ENCODE measurements at regions not wholly inside any gene's neighbourhood (a gene's known extent, or its start where the extent isn't known, plus 50 kb on each side); places are given as distances from the start of the nearest gene placed in this dataset.

DNA sequence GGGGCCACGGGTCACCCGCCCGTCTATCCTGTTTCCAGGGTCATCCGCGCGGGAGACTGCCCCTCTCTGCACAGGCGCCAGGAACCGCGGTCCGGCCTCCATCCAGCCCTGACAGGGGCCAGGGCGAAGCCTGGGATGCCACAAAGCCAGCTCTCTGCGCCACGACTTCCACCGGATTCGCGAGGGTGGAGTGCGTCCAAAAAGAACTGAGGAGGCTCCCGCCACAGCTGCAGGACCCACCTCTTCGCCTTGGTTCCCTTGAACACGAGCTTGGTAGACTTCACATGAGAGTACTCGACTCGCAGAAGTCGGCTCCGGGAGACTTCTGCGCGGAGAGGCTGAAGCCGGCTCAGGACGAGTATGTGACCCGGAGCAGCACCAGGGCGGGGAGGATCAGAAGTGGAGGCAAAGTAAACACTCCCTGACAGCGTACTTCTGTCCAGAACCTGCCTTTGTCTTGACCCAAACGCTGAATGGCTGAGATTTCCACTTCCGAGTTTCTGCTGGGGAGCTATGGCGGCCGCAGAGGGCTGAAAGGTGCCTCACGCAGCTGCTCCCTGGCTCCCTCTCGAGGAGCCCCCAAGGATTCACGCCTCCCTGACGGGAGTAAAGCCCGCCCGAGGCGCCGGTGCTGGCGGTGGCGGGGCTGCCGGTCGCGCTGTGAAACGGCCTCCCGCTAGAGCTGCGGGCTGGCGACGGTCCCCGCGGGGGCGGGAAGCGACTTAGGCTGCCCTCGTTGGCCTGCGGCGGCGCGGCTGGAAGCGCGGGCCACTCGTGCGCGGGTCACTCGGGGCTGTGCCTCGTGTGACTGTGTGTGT is 4566.7 kb upstream of the OR11H1 start:
- TF ChIP-seq POLR2A (IDR thresholded peaks at IDR 0.05): no peak
- no peak for TF ChIP-seq EP300 (IDR thresholded peaks at IDR 0.05)
